ENCODE measurements at regions not wholly inside any gene's neighbourhood (a gene's known extent, or its start where the extent isn't known, plus 50 kb on each side); places are given as distances from the start of the nearest gene placed in this dataset.

DNA sequence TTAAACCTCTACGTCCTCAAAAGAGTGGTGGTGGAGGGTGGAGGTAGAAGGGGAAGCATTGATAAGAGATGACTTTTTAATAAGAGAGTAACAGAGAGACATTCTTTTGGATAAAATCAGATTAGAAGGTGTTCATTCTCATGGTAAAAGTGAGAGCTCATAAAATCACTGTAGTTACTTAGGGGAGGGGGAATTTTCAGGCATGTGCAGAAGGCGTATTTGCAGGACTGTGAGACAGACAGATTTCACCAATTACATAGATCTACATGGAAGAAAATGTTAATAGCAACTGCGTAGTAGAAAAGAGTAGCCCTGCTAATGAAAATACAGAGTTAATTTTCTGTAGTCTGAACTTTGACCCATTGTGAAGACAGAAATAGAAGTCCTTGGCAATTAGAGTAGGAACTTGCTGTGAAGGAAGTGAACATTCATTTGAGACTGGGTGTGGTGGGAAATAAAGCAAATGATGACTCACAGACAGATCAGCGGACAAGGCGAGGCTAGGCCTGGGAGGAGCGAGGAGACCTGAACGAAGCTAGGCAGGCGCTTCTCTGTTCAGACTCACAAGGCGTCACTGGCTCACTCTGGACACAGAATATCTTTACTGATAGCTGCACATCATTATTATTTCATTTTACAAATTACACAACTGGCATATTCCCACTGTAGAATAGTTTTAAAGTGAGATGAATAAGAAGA is 57.2 kb upstream of the FAM9C start:
- TF ChIP-seq, protein P1, sequence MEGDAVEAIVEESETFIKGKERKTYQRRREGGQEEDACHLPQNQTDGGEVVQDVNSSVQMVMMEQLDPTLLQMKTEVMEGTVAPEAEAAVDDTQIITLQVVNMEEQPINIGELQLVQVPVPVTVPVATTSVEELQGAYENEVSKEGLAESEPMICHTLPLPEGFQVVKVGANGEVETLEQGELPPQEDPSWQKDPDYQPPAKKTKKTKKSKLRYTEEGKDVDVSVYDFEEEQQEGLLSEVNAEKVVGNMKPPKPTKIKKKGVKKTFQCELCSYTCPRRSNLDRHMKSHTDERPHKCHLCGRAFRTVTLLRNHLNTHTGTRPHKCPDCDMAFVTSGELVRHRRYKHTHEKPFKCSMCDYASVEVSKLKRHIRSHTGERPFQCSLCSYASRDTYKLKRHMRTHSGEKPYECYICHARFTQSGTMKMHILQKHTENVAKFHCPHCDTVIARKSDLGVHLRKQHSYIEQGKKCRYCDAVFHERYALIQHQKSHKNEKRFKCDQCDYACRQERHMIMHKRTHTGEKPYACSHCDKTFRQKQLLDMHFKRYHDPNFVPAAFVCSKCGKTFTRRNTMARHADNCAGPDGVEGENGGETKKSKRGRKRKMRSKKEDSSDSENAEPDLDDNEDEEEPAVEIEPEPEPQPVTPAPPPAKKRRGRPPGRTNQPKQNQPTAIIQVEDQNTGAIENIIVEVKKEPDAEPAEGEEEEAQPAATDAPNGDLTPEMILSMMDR (conservative IDR thresholded peaks at IDR 0.05) = no peak
- no peak for TF ChIP-seq ZFX (IDR thresholded peaks at IDR 0.05)
